Transverse colon (tissue), 4 donors: ENCODE measurements at regions not wholly inside any gene's neighbourhood (a gene's known extent, or its start where the extent isn't known, plus 50 kb on each side); places are given as distances from the start of the nearest gene placed in this dataset.

Source experiments
- POLR2A ChIP-seq: fragments of 450-650 bp; IDR thresholded peaks from one replicate; pipeline ENCODE4 v1.6.1; 2016; ENCODE audit warnings: antibody characterized with exemption, mild to moderate bottlenecking, moderate library complexity
- POLR2AphosphoS5 ChIP-seq, 3 donors: sonication (generic); formaldehyde crosslinking; IDR thresholded peaks; one replicate each; pipeline ENCODE4 v1.6.1; 2016; ENCODE audit warnings: antibody characterized with exemption in 3 of 3
- TF ChIP-seq, protein P1 (sequence below), 5 experiments: fragments of 200-600 bp in 3 of 5; fragments of 450-650 bp in 2 of 5; sonication (generic) in 3 of 5; IDR thresholded peaks; 1 replicate in 2 of 5; 2 replicates in 3 of 5; pipeline ENCODE4 v1.5.1; 2016 to 2017; ENCODE audit warnings: antibody characterized with exemption in 5 of 5, inconsistent platforms in 3 of 5, mild to moderate bottlenecking in 2 of 5, moderate library complexity in 1 of 5

DNA sequence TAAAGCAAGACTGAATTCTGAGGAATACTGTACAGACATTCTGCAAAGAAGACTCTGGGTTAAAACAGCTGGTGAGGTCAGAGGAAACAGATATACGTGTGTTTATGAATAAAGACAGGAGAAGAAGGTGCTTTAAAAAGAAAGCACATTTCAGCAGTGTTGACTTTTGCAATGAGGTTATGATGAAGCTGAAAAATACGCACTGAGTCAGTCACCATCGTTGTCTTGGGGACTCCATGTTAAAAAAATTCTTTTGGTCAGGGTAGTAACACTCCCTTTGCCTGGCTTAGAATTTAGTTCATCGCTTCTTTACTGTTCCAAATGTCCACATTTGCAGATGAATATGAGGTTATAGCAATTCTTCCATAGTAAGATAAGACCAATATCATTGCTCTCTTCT lies 1049.0 kb downstream of the TSN start:
- TF ChIP-seq, protein P1, sequence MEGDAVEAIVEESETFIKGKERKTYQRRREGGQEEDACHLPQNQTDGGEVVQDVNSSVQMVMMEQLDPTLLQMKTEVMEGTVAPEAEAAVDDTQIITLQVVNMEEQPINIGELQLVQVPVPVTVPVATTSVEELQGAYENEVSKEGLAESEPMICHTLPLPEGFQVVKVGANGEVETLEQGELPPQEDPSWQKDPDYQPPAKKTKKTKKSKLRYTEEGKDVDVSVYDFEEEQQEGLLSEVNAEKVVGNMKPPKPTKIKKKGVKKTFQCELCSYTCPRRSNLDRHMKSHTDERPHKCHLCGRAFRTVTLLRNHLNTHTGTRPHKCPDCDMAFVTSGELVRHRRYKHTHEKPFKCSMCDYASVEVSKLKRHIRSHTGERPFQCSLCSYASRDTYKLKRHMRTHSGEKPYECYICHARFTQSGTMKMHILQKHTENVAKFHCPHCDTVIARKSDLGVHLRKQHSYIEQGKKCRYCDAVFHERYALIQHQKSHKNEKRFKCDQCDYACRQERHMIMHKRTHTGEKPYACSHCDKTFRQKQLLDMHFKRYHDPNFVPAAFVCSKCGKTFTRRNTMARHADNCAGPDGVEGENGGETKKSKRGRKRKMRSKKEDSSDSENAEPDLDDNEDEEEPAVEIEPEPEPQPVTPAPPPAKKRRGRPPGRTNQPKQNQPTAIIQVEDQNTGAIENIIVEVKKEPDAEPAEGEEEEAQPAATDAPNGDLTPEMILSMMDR (IDR thresholded peaks at IDR 0.05) = no peak
- TF ChIP-seq POLR2A (no peak), POLR2AphosphoS5 (IDR thresholded peaks at IDR 0.05) (no peak)
